ENCODE measurements at regions not wholly inside any gene's neighbourhood (a gene's known extent, or its start where the extent isn't known, plus 50 kb on each side); places are given as distances from the start of the nearest gene placed in this dataset.

- TF ChIP-seq, protein P1, sequence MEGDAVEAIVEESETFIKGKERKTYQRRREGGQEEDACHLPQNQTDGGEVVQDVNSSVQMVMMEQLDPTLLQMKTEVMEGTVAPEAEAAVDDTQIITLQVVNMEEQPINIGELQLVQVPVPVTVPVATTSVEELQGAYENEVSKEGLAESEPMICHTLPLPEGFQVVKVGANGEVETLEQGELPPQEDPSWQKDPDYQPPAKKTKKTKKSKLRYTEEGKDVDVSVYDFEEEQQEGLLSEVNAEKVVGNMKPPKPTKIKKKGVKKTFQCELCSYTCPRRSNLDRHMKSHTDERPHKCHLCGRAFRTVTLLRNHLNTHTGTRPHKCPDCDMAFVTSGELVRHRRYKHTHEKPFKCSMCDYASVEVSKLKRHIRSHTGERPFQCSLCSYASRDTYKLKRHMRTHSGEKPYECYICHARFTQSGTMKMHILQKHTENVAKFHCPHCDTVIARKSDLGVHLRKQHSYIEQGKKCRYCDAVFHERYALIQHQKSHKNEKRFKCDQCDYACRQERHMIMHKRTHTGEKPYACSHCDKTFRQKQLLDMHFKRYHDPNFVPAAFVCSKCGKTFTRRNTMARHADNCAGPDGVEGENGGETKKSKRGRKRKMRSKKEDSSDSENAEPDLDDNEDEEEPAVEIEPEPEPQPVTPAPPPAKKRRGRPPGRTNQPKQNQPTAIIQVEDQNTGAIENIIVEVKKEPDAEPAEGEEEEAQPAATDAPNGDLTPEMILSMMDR (IDR thresholded peaks at IDR 0.05 in 4 of 5, conservative IDR thresholded peaks at IDR 0.05 in 1 of 5): no peak
- no peak for TF ChIP-seq POLR2A (IDR thresholded peaks at IDR 0.05)
These were observed 78.1 kb upstream of the ATP6AP2 start for GRCh38 chrX:40502688-40503087.
